MCF 10A (cell line): ENCODE measurements at regions not wholly inside any gene's neighbourhood (a gene's known extent, or its start where the extent isn't known, plus 50 kb on each side); places are given as distances from the start of the nearest gene placed in this dataset.

Experiments used
- BruUV-seq: library from RNA; stranded (reverse); fragments of 400-500 nt; replicated peaks from 2 replicates; lab custom pipeline; 2021; lab: Mats Ljungman, UMichigan
- CTCF ChIA-PET: fragments of 300-600 bp; sonication (Branson Sonifier 250); formaldehyde crosslinking; extraction: SDS; loops from one replicate; lab custom pipeline; 2021; ENCODE audit warnings: antibody characterized with exemption, inconsistent platforms; lab: Yijun Ruan, JAX
- POLR2A ChIA-PET: fragments of 300-600, 350-650 bp; sonication (Branson Sonifier 250); formaldehyde crosslinking; extraction: SDS; loops from one replicate; lab custom pipeline; 2020; ENCODE audit warnings: antibody characterized with exemption, inconsistent platforms; lab: Yijun Ruan, JAX
- DNase-seq: peaks from one replicate; pipeline ENCODE4 v3.0.0-alpha.2; 2018; ENCODE audit not compliant: unreplicated experiment
- H3K27ac Mint-ChIP-seq: one replicate; pipeline ENCODE4 v1.8.0; 2022; ENCODE audit warnings: mild to moderate bottlenecking, low read depth, mixed read lengths; ENCODE audit not compliant: unreplicated experiment
- H3K27me3 Mint-ChIP-seq: one replicate; pipeline ENCODE4 v1.8.0; 2022; ENCODE audit warnings: mixed read lengths; ENCODE audit not compliant: insufficient read depth, unreplicated experiment
- H3K36me3 Mint-ChIP-seq: one replicate; pipeline ENCODE4 v1.8.0; 2022; ENCODE audit warnings: mild to moderate bottlenecking, moderate library complexity, mixed read lengths; ENCODE audit not compliant: insufficient read depth, unreplicated experiment
- H3K4me1 Mint-ChIP-seq: one replicate; pipeline ENCODE4 v1.8.0; 2022; ENCODE audit warnings: mixed read lengths; ENCODE audit not compliant: insufficient read depth, unreplicated experiment
- H3K4me3 Mint-ChIP-seq: one replicate; pipeline ENCODE4 v1.8.0; 2022; ENCODE audit warnings: mild to moderate bottlenecking, moderate library complexity, mixed read lengths; ENCODE audit not compliant: unreplicated experiment
- H3K9me3 Mint-ChIP-seq: one replicate; pipeline ENCODE4 v1.8.0; 2022; ENCODE audit warnings: mixed read lengths; ENCODE audit not compliant: unreplicated experiment
- intact Hi-C: fragments of 100-400 bp; cut with micrococcal nuclease; formaldehyde crosslinking; loops from 2 replicates; pipeline ENCODE4 v1.14.1; 2022
- TF ChIP-seq, protein P1 (sequence below): fragments of 200-600 bp; IDR thresholded peaks from one replicate; pipeline ENCODE4 v1.8.0; 2022; ENCODE audit warnings: antibody characterized with exemption, mild to moderate bottlenecking; ENCODE audit not compliant: unreplicated experiment

DNA sequence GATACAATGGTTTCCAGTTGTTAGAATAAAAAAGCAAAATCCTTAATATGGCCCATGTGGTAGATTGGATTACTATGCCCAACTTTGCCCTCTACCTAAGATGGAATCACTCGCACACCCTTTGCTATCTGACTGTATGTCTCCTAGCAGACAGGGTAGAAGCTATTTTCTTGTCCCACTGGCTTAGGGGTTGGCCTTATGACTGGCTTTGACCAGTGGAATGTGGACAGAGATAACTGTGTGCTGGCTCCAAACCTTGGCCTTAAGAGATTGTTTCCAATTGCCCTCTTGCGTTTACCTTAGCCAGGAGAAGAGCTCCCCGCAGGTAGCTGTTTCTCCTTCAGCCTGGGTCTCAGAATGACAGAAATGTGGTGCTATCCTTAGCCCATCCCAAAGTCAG lies 355.9 kb downstream of the BCOR start:
- CTCF ChIA-PET = interaction anchor here (0.9 to 1.2 kb wide), 2 partner anchors 11 to 14 kb away, joined by 5 read pairs; no protein-coding TSS in a partner anchor
- Mint-ChIP-seq H3K27me3 (peaks cover 38% of the 10 kb centered on the region), H3K36me3 (no peaks in the 10 kb centered on the region), H3K27ac (no peak overlapping the region), H3K9me3 (peaks cover 8% of the 10 kb centered on the region), H3K4me1 (peaks cover 1% of the 10 kb centered on the region), H3K4me3 (no peak overlapping the region)
- BruUV-seq = no TSS peak
- TF ChIP-seq, protein P1, sequence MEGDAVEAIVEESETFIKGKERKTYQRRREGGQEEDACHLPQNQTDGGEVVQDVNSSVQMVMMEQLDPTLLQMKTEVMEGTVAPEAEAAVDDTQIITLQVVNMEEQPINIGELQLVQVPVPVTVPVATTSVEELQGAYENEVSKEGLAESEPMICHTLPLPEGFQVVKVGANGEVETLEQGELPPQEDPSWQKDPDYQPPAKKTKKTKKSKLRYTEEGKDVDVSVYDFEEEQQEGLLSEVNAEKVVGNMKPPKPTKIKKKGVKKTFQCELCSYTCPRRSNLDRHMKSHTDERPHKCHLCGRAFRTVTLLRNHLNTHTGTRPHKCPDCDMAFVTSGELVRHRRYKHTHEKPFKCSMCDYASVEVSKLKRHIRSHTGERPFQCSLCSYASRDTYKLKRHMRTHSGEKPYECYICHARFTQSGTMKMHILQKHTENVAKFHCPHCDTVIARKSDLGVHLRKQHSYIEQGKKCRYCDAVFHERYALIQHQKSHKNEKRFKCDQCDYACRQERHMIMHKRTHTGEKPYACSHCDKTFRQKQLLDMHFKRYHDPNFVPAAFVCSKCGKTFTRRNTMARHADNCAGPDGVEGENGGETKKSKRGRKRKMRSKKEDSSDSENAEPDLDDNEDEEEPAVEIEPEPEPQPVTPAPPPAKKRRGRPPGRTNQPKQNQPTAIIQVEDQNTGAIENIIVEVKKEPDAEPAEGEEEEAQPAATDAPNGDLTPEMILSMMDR = no peak
- intact Hi-C loops = no loop called here
- DNase-seq = no peak
- POLR2A ChIA-PET = interaction anchor here (0.7 kb wide), 1 partner anchor 29 kb away, joined by 3 read pairs; no protein-coding TSS in a partner anchor

DNA sequence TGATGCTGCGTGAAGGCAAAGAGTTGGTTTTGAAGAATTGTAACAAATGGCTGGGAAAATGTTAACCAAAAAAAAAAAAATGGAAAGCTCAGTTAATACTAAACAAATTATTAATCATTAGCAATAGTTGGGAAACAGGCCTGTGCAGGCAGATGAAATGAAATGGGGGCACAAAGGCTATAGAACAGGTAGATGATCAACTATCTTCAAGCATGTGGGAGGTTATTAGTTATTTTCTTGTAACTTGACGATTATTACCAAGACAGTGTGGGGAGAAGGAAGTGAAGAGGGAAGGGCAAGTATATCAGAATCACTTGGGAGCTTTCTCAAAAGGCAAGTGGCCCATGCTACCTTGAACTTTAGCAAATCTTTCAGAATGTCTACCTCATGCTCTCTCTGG lies 351.9 kb downstream of the BCOR start:
- H3K4me3 Mint-ChIP-seq = no peak overlapping the region
- no peaks in the 10 kb centered on the region for H3K4me1 Mint-ChIP-seq
- CTCF ChIA-PET = interaction anchor here (0.5 kb wide), 1 partner anchor 25 kb away, joined by 4 read pairs; no protein-coding TSS in a partner anchor
- intact Hi-C loops = no loop called here
- no peak overlapping the region for H3K27ac Mint-ChIP-seq
- TF ChIP-seq, protein P1 = no peak
- no TSS peak for BruUV-seq
- no peak for DNase-seq
- H3K9me3 Mint-ChIP-seq = peaks cover 8% of the 10 kb centered on the region
- H3K36me3 Mint-ChIP-seq = no peaks in the 10 kb centered on the region
- peaks cover 17% of the 10 kb centered on the region for H3K27me3 Mint-ChIP-seq
- POLR2A ChIA-PET = no interaction called here

DNA sequence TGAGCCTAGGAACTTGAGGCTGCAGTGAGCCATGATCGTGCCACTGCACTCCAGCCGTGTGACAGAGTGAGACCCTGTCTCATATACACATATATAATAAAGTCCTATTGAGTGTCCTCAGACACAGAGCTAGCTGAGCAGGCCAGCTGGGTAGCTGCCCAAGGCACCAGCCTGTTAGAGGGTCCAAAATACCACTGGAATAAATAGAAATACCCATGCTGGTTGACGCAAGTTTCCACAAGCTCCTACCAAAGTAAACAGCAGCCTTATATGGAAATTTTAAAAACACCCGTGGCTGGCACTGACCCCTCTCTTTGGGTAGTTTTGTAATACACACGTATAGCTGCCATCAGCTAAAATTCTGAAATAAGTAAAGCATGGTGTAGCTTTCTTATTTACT lies 348.6 kb downstream of the BCOR start:
- Mint-ChIP-seq H3K9me3 (peaks cover 9% of the 10 kb centered on the region), H3K4me1 (peaks cover 11% of the 10 kb centered on the region), H3K27ac (no peak overlapping the region), H3K36me3 (no peaks in the 10 kb centered on the region), H3K4me3 (no peak overlapping the region), H3K27me3 (peaks cover 6% of the 10 kb centered on the region)
- DNase-seq = no peak
- TF ChIP-seq, protein P1 = no peak
- BruUV-seq = no TSS peak
- CTCF ChIA-PET = no interaction called here
- intact Hi-C loops = no loop called here
- POLR2A ChIA-PET = interaction anchor here (1.1 kb wide), 1 partner anchor 8 kb away, joined by 3 read pairs; no protein-coding TSS in a partner anchor

DNA sequence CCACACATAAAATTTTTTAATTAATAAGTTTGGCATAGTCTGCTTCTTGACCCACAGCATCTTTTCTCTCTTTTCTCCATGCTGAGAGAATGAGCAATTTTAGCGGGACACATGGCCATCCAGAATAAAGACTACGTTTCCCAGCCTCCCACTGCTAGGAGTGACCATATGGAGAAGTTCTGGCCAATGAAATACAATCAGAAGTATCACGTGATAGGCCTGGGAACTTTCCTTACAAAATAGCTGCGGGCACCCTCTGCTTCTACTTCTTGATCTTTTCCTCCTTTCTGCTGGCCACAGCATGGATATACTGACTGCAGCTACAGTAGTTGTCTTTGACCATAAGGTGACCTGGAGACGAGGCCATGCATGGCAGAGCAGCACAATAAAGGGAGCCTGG lies 348.0 kb downstream of the BCOR start:
- ChIA-PET POLR2A (no interaction called here), CTCF (no interaction called here)
- TF ChIP-seq, protein P1 = no peak
- peaks cover 11% of the 10 kb centered on the region for H3K4me1 Mint-ChIP-seq
- H3K4me3 Mint-ChIP-seq = no peak overlapping the region
- peaks cover 7% of the 10 kb centered on the region for H3K9me3 Mint-ChIP-seq
- intact Hi-C loops = loop anchor here (10.0 kb wide), 1 partner anchor 205 kb away; no protein-coding TSS in a partner anchor
- DNase-seq = no peak
- no peaks in the 10 kb centered on the region for H3K27me3 Mint-ChIP-seq
- no TSS peak for BruUV-seq
- no peak overlapping the region for H3K27ac Mint-ChIP-seq
- no peaks in the 10 kb centered on the region for H3K36me3 Mint-ChIP-seq
